C4-2B (cell line): ENCODE measurements at regions not wholly inside any gene's neighbourhood (a gene's known extent, or its start where the extent isn't known, plus 50 kb on each side); places are given as distances from the start of the nearest gene placed in this dataset.

Source experiments
- H3K27ac ChIP-seq: fragments of 450-650 bp; 2 replicates; pipeline ENCODE4 v1.5.1; 2017
- ZFX ChIP-seq: fragments of 450-650 bp; IDR thresholded peaks from 2 replicates; pipeline ENCODE4 v1.6.1; 2017
- TF ChIP-seq, protein P1 (sequence below): fragments of 450-650 bp; conservative IDR thresholded peaks from 2 replicates; pipeline ENCODE4 v1.5.1; 2017; ENCODE audit warnings: mild to moderate bottlenecking

DNA sequence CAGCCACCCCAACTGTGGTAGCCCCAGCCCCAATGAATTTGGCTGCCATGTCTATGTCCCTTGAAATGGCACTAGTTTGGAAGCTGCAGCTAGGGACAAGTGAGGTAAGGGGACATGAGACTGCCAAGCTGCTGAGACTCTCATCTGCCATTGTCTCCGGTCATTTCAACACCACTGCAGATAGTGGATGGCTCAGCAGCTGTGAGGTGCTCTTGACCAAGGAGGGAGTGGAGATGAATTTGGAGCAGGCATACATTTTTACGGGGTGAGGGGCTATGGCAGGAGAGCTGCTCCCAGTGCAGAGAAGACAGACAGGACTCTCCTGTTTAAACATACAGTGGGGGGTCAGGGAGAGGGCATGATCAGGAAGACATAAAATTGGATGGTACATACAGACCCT is 315.5 kb upstream of the CAMK1G start:
- TF ChIP-seq, protein P1, sequence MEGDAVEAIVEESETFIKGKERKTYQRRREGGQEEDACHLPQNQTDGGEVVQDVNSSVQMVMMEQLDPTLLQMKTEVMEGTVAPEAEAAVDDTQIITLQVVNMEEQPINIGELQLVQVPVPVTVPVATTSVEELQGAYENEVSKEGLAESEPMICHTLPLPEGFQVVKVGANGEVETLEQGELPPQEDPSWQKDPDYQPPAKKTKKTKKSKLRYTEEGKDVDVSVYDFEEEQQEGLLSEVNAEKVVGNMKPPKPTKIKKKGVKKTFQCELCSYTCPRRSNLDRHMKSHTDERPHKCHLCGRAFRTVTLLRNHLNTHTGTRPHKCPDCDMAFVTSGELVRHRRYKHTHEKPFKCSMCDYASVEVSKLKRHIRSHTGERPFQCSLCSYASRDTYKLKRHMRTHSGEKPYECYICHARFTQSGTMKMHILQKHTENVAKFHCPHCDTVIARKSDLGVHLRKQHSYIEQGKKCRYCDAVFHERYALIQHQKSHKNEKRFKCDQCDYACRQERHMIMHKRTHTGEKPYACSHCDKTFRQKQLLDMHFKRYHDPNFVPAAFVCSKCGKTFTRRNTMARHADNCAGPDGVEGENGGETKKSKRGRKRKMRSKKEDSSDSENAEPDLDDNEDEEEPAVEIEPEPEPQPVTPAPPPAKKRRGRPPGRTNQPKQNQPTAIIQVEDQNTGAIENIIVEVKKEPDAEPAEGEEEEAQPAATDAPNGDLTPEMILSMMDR, result no peak
- no peak for TF ChIP-seq ZFX
- H3K27ac ChIP-seq, result no peak overlapping the region

DNA sequence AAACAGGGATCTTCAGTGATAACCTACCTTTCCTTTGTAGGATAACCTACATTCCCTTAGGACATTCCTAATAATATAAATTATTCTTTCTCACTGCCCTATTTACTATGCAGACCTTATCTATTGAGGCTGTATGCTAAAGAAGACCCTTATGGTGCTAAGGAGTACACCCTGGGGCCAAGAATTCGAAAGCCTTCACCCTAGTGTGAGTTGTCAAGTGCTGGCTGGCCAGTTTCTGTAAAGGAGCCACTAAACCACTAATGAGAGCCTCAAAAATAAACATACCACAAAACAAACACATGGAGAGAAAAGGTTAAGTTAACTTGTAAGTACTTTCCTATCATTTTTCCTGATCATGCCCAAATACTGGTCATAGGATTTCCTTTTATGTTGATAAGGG is 315.0 kb upstream of the CAMK1G start:
- H3K27ac ChIP-seq, result no peak overlapping the region
- TF ChIP-seq, protein P1, result no peak
- no peak for TF ChIP-seq ZFX

DNA sequence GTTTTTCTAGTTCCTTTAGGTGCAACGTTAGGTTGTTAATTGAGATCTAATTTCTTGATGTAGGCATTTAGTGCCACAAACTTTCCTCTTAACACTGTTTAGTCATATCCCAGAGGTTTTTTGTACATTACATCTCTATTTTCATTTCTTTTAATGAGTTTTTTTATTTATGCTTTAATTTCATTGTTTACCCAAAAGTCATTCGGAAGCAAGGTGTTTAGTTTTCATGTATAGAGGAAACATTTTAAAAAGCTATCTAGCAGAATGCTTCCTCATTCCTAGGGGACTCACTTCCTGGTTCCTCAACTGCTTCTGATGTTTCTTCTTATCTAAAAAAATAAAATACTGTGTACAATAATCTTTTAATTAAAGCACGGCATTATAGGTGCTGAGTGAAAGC is 307.2 kb upstream of the CAMK1G start:
- no peak for TF ChIP-seq ZFX
- TF ChIP-seq, protein P1, result no peak
- no peak overlapping the region for H3K27ac ChIP-seq

DNA sequence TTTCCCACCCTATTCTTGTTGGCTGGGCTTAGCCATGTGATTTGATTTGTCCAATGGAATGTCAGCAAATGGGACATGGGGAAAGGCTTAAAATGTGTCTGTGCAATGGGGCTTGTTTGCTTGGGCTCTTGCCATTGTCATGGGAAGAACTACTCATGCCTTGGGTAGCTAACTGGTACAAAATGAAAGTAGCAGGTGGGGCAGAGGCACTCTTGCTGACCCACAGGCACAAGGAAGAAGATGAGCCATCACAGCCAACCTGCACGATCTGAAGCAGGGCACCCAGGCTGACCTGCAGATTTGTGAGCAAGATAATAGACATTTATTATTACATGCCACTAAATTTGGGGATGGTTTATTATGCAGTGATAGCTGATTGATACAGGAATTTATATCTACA is 305.9 kb upstream of the CAMK1G start:
- no peak for TF ChIP-seq ZFX
- TF ChIP-seq, protein P1, result no peak
- H3K27ac ChIP-seq, result no peak overlapping the region

DNA sequence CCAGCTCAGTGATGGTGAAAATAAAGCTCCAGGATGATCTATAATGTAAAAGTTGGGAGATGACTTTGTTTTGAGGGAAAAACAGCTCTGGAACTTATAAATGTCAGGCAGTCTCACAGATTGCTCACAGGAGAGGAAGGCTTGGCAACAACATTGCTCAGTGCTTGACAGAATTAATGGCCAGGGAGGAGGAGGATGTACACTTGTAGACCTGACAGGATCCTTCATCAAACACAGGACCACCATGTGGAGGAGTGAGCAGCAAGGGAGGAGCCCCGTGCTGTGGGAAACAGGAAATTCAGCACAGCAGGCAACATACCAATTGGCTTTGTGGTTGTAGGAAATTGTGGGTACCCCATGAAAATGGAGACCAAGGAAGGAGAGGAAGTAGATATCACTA is 291.8 kb upstream of the CAMK1G start:
- H3K27ac ChIP-seq, result no peak overlapping the region
- TF ChIP-seq ZFX, result no peak
- TF ChIP-seq, protein P1, result no peak

DNA sequence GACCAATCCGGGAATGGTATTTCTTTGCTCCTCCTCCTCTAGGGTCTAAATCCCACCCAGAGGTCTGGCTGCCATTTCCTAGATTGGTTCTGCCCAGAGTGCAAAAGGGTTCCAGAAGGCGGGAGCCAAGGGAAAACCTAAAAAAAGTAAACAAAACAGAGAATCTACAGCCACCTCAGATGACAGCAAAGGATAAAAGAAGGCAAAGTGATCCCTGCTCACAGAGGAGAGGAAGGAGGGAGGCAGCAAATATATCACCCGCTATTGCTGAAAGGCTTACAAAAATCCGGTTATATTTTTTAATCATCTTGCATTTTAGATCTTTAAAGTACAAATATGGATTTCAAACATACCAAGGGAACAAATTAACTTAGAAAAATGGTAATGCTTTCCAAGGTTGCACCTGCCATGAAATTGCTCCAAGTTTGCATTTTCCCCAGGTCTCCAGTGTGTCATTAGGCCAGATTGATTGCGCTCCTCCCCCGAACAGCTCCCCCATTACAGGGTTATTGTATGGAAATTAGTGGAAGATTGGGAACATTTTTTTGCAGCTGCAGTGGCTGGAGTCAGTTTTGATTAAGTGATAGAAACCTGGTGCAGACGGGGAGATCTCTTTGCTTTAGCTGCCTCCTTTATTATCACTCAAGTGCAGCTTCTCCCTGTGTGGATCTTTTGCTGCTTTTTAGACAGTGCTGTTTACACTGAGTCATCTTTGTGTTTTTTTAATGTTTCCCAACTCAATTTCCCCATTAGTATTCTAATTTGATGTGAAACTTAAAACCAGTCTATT is 280.5 kb upstream of the CAMK1G start:
- H3K27ac ChIP-seq, result no peak overlapping the region
- TF ChIP-seq, protein P1, result no peak

DNA sequence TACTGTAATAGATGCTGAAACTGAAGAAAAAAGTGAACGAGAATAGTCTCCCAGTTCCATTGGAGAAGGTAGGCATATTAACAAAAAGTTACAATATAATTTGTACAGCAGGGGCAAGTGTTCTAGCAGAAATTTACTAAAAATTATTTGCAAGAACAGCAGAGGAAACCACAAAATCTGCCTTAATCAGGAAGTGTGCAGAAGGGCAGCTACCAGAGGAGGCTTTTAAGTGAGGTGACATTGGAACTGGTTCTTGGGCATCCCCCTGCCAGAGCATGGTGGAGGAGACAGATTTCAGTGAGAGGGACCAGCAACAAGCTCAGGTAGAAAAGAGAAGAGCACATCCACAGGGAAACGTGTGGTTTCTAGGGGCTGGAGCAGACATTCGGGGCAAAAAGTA is 279.3 kb upstream of the CAMK1G start:
- TF ChIP-seq, protein P1, result no peak
- TF ChIP-seq ZFX, result no peak
- no peak overlapping the region for H3K27ac ChIP-seq
